ENCODE measurements at regions not wholly inside any gene's neighbourhood (a gene's known extent, or its start where the extent isn't known, plus 50 kb on each side); places are given as distances from the start of the nearest gene placed in this dataset.
A peak's percentile ranks its signal among the peaks of the same experiment; 100 is the strongest.

GRCh38 chr2:71277536-71278103 lies 50.7 kb upstream of the PAIP2B start:
- no peak for DNase-seq

GRCh38 chr2:71277147-71277475 lies 50.2 kb upstream of the PAIP2B start:
- no peak for DNase-seq

GRCh38 chr2:71276311-71277146 lies 49.6 kb upstream of the PAIP2B start:
- peak; percentile 82 for DNase-seq

Data from CD4-positive, alpha-beta T cell treated with Interleukin-10 for 1 hour (primary cell).